ENCODE measurements at regions not wholly inside any gene's neighbourhood (a gene's known extent, or its start where the extent isn't known, plus 50 kb on each side); places are given as distances from the start of the nearest gene placed in this dataset.

- no peak for DNase-seq
Observed at GRCh38 chr13:85663856-85664255, 135.4 kb downstream of the SLITRK6 start.

- no peak for DNase-seq
Observed at GRCh38 chr13:85662186-85662585, 137.0 kb downstream of the SLITRK6 start.

- DNase-seq, result peak; percentile 14
Observed at GRCh38 chr13:85661675-85662074, 137.5 kb downstream of the SLITRK6 start.

- DNase-seq, result no peak
Observed at GRCh38 chr13:85659493-85659892, 139.7 kb downstream of the SLITRK6 start.

- no peak for DNase-seq
Observed at GRCh38 chr13:85657942-85658341, 141.3 kb downstream of the SLITRK6 start.

GRCh38 chr13:85655040-85655439, 144.2 kb downstream of the SLITRK6 start:
- DNase-seq, result no peak

- no peak for DNase-seq
Observed at GRCh38 chr13:85654227-85654626, 145.0 kb downstream of the SLITRK6 start.

GRCh38 chr13:85653681-85654080, 145.5 kb downstream of the SLITRK6 start:
- DNase-seq, result no peak

GRCh38 chr13:85652491-85652890, 146.7 kb downstream of the SLITRK6 start:
- no peak for DNase-seq

- DNase-seq, result no peak
Observed at GRCh38 chr13:85651440-85651839, 147.8 kb downstream of the SLITRK6 start.

- no peak for DNase-seq
Observed at GRCh38 chr13:85650613-85651012, 148.6 kb downstream of the SLITRK6 start.

- no peak for DNase-seq
Observed at GRCh38 chr13:85640727-85641126, 158.5 kb downstream of the SLITRK6 start.

- no peak for DNase-seq
Observed at GRCh38 chr13:85638815-85639393, 160.3 kb downstream of the SLITRK6 start.

- DNase-seq, result no peak
Observed at GRCh38 chr13:85638265-85638664, 161.0 kb downstream of the SLITRK6 start.

GRCh38 chr13:85632526-85633195, 166.6 kb downstream of the SLITRK6 start:
- no peak for DNase-seq

GRCh38 chr13:85631801-85632200, 167.4 kb downstream of the SLITRK6 start:
- no peak for DNase-seq

GRCh38 chr13:85626603-85627002, 172.6 kb downstream of the SLITRK6 start:
- no peak for DNase-seq

- DNase-seq, result no peak
Observed at GRCh38 chr13:85619321-85619720, 179.9 kb downstream of the SLITRK6 start.

- DNase-seq, result no peak
Observed at GRCh38 chr13:85618521-85618920, 180.7 kb downstream of the SLITRK6 start.

- DNase-seq, result no peak
Observed at GRCh38 chr13:85616275-85616674, 182.9 kb downstream of the SLITRK6 start.

GRCh38 chr13:85615031-85615430, 184.2 kb downstream of the SLITRK6 start:
- no peak for DNase-seq

GRCh38 chr13:85610024-85610423, 189.2 kb downstream of the SLITRK6 start:
- no peak for DNase-seq

- no peak for DNase-seq
Observed at GRCh38 chr13:85608255-85608829, 190.9 kb downstream of the SLITRK6 start.

- DNase-seq, result no peak
Observed at GRCh38 chr13:85603735-85604134, 195.5 kb downstream of the SLITRK6 start.

GRCh38 chr13:85601526-85601925, 197.7 kb downstream of the SLITRK6 start:
- DNase-seq, result no peak
